ENCODE measurements at regions not wholly inside any gene's neighbourhood (a gene's known extent, or its start where the extent isn't known, plus 50 kb on each side); places are given as distances from the start of the nearest gene placed in this dataset.
A peak's percentile ranks its signal among the peaks of the same experiment; 100 is the strongest.

GRCh38 chr18:59752666-59753065 lies 55.4 kb upstream of the CCBE1 start:
- no peak for DNase-seq

GRCh38 chr18:59751186-59751585 lies 54.0 kb upstream of the CCBE1 start:
- DNase-seq: no peak

- DNase-seq: peak; percentile 98
Observed at GRCh38 chr18:59748628-59749360, 51.6 kb upstream of the CCBE1 start.
